GM19023 (cell line): ENCODE measurements at regions not wholly inside any gene's neighbourhood (a gene's known extent, or its start where the extent isn't known, plus 50 kb on each side); places are given as distances from the start of the nearest gene placed in this dataset.

ENCODE experiments used
- ATAC-seq: cut with Tn5 transposase; IDR thresholded peaks from one replicate; pipeline ENCODE4 v1.9.1; 2021; ENCODE audit warnings: mild to moderate bottlenecking, moderate library complexity; ENCODE audit not compliant: unreplicated experiment

GRCh38 chr21:25424634-25425033 is 182.6 kb downstream of the MRPL39 start:
- no peak for ATAC-seq

GRCh38 chr21:25424048-25424447 is 183.2 kb downstream of the MRPL39 start:
- ATAC-seq = no peak

GRCh38 chr21:25422610-25423608 is 184.4 kb downstream of the MRPL39 start:
- no peak for ATAC-seq

- ATAC-seq = peak; percentile 72
Observed at GRCh38 chr21:25421321-25422028, 185.8 kb downstream of the MRPL39 start.

GRCh38 chr21:25420831-25421230 is 186.4 kb downstream of the MRPL39 start:
- ATAC-seq = peak; percentile 6

DNA sequence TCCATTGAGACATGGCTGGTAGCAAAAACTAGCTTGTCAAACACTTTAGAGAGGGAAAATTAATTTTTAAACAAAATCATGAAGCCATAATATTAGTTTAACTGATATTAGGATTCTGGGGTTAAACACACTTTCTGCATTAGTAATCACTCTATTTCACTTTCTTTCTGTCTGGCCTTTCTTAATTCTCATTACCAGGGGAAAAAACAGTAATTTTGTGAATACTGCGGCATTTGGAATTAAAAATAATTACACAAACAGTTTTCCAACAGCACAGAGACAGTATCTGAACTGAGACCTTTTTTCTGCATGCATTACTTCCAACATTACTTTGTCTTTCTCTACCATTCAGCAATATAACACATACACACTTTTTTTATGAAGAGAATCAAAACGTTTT is 190.6 kb downstream of the MRPL39 start:
- ATAC-seq = no peak

DNA sequence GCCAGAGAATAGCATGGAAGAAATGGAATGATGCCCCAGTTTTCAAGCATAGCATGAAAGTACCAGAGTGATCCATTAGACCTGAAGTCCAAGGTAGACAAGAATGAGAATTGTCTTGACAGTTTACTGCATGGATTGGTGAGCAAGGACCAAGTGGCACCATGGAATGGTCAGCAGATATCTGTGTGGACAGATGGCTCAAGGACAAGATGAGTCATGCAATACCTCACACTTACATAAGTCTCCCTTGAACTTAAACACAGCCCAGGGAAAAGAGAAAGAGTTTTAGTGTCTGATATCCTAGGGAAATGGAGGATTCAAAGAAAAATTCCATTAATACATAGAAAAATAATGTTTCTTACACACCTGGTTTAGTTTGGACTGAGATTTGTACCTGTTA is 195.2 kb downstream of the MRPL39 start:
- ATAC-seq = no peak

- no peak for ATAC-seq
Observed at GRCh38 chr21:25409978-25410377, 197.3 kb downstream of the MRPL39 start.

DNA sequence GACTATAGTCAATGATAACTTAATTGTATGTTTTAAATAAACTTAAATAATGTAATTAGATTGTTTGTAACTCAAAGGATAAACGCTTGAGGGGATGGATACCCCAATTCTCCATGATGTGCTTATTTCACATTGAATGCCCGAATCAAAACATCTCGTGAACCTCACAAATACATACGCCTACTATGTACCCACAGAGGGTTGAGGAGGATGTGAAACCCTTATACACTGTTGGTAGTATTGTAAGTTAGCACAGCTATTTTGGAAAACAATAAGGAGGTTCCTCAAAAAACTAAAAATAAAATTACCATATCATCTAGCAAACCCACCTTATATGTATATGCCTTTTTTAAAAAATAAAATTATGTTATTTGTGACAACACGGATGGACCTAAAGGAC is 198.6 kb downstream of the MRPL39 start:
- ATAC-seq = no peak

DNA sequence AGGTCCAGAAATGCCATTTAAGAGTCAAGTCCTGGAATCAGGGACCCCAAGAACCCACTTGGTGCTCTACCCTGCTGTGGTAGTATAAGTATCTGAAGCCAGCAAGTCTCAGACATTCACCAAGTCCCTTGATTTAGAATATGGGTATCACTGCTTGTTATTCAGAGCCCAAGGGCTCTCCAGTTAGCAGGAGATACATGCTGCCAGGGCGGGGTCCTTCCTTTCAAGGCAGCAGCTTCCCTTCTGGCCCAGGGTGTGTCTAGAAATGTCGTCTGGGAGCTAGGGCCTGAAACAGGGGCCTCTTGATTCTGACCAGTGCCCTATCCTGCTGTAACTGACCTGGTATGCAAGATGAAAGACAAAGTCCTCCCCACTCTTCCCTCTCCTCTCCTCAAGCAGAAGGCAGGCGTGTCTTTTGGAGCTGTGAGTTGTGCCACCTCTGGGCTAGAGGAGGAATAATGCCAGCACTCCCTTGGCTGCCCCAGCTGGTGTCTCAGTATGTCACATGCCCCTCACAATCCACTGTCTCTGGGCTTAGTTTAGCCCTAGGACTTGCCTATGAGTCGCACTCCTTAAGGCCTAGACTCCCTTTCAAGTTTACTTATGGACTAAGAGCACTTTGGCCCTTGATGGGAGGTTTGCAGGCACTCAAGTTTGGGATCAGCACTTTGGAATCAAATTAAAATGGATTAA is 200.2 kb downstream of the MRPL39 start:
- ATAC-seq = no peak

- ATAC-seq = no peak
Observed at GRCh38 chr21:25405984-25406383, 201.3 kb downstream of the MRPL39 start.

DNA sequence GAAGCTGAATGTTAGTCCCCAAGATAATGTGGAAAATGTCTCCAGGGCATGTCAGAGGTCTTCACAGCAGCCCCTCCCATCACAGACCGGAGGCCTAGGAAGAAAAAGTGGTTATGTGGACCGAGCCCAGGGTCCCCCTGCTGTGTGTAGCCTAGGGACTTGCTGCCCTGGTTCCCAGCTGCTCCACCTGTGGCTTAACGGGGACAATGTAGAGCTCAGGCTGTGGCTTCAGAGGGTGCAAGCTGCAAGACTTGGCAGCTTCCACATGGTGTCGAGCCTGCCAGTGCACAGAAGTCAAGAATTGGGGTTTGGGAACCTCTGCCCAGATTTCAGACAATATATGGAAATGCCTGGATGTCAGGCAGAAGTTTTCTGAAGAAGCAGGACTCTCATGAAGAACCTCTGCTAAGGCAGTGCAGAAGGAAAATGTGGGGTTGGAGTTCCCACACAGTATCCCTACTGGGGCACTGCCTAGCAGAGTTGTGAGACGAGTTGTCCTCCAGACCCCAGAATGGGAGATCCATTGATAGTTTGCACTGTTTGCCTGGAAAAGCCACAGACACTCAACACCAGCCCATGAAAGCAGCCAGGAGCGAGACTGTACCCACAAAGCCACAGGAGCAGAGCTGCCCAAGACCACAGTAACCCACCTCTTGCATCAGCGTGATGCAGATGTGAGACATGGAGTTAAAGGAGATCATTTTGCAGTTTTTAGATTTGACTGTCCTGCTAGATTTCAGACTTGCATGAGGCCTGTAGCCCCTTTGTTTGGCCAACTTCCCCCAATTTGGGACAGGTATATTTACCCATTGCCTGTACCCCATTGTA is 204.9 kb downstream of the MRPL39 start:
- no peak for ATAC-seq

GRCh38 chr21:25400427-25400826 is 206.9 kb downstream of the MRPL39 start:
- ATAC-seq = no peak

DNA sequence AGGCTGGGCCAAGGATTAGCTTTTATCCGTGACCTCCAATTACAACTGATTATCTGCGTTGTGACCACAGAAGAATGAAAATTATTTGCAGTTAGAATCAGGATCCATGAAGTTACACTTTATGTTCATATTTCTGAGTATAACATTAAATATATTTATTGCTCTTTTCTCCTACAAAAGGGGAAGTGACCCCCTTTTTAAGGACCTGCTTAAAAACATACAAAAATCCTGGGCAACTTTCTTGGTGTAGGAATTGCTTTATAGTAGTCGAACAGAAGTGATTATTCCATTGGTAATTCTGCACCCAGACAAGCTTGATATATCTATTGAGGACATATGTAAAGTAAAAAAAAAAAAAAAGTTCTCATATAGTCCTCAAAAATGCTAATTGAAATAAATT is 208.7 kb downstream of the MRPL39 start:
- ATAC-seq = no peak

DNA sequence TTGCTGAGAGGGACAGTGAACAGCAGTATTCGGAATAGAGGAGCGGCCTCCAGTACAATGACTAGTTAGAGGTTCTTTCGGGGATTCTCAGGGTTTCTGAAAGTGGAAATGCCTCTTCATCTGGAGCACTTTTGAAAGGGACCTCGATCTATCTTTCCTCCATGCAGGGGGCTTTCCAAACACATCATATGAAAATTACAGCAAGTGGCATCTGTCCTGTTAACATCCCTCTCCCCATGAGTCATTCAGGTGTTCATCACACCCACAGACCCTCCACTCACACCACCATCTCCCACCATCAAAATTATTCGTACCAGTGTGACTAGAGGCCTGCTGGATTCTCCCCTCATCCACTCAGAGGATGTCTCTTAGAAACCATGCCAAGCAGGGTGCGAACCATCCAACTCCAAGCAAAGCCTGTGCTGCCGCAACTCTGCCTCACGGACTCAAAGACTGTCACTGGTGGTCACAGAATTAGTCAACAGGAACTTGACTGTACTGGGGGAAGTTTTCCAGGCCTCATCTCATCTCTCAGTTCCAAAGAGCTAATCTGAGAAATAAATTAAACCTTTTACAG is 211.1 kb downstream of the MRPL39 start:
- peak; percentile 85 for ATAC-seq

- no peak for ATAC-seq
Observed at GRCh38 chr21:25391777-25392176, 215.5 kb downstream of the MRPL39 start.

DNA sequence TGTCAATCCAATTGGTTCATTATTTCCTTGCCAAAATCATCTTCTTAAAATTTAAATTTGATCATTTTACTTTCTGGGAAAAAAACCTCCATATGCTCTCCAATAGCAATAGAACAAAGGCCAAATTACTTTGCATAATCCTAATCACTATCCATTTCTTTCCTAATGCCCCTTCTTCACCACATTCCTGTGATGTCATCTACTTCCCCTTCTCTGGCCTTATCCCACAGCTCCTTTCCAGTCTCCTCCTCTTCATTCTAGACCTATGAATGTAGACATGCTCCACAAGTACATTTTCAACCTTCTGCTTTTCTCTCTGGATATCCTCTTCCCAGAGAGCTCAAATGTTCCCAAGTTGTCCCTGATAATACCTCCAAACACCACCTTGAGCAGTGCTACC is 216.6 kb downstream of the MRPL39 start:
- no peak for ATAC-seq

DNA sequence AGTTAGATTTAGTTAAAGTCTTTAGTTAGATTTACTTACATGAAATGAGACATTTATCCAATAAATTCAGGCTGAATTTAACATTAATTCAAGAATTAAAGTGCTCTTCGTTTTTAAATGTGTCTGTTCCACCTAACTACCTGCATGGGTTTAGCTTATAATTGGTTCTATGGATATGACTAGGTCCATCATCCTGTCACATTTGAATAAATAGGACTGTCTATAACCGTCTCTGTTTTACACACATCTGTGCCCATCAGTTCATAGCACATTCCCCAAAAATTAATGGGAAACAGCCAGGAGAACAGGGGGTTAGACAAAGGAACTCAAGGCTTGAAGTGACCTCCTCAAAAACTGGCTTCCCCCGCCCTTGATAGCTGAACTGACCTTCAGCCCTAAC is 219.6 kb downstream of the MRPL39 start:
- ATAC-seq = no peak

DNA sequence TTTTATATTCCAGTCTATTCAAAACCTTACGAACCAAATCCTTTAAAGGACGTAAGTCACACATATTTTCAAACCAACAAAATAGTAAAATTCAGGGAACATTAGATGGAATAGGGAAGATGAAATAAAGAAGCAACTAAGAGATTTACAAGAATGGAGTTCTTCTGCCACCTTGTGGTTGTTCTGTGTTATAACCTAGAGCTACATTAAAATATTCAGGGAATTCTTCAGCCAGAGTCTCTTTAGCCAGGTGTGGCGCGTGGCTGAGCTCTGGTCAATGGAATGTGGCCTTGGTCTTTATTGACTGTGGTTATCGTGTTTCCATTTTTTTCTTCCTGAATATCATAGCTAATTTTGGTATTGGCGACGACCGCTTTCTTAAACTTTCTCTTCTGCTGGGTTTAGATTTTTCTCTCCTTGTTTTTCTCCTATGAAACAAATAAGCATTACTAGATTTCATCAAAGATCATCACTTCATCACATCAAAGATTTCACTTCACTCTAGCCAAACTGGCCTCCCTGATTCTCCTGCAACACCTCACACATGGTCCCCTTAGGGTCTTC is 221.3 kb downstream of the MRPL39 start:
- no peak for ATAC-seq

DNA sequence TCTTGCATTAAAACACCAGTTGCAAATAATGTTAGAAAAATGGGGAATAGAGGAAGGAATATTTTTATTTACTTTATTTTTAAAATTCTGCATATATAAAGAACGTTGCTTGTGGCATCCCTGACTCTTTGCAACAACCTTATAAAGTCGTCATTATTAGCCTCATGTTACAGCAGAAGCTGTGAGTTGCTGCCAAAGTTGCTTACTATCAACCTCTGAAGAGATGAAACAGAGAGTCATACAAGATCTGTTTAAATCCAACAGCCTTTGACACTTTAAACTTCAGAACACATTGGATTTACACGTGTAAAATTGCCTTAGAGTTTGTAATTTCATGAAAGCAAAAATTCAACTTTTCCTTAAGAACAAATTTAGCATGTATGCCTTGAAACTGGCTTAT is 221.9 kb downstream of the MRPL39 start:
- ATAC-seq = no peak
